Astrocyte (in vitro differentiated cells and primary cell): ENCODE measurements at regions not wholly inside any gene's neighbourhood (a gene's known extent, or its start where the extent isn't known, plus 50 kb on each side); places are given as distances from the start of the nearest gene placed in this dataset.

Experiments used
- DNase-seq: peaks from one replicate; pipeline ENCODE4 v3.0.0-alpha.2; 2010; ENCODE audit warnings: low read depth
- FAIRE-seq: peaks from 2 replicates; lab custom pipeline; 2011; peaks lifted over from hg19 to GRCh38; lab: Jason Lieb, UNC
- H2AFZ ChIP-seq: 2 replicates; pipeline ENCODE4 v1.6.0; 2012; ENCODE audit warnings: low read depth, low read length, inconsistent platforms
- H3K27ac ChIP-seq: 2 replicates; pipeline ENCODE4 v1.5.1; 2011; ENCODE audit warnings: low read depth, low read length, inconsistent platforms
- H3K27me3 ChIP-seq: 2 replicates; pipeline ENCODE4 v1.6.0; 2011; ENCODE audit warnings: low read length, inconsistent platforms; ENCODE audit not compliant: insufficient read depth
- H3K36me3 ChIP-seq: 2 replicates; pipeline ENCODE4 v1.5.1; 2011; ENCODE audit warnings: low read length, inconsistent platforms; ENCODE audit not compliant: insufficient read depth
- H3K4me1 ChIP-seq: 2 replicates; pipeline ENCODE4 v1.5.1; 2011; ENCODE audit warnings: low read length, inconsistent platforms; ENCODE audit not compliant: insufficient read depth
- H3K4me2 ChIP-seq: 2 replicates; pipeline ENCODE4 v1.6.0; 2012; ENCODE audit warnings: low read length, inconsistent platforms
- H3K4me3 ChIP-seq: 2 replicates; pipeline ENCODE4 v1.5.1; 2011; ENCODE audit warnings: low read depth, mild to moderate bottlenecking, low read length, inconsistent platforms; ENCODE audit not compliant: insufficient read depth
- H3K79me2 ChIP-seq: 2 replicates; pipeline ENCODE4 v1.6.0; 2012; ENCODE audit warnings: mild to moderate bottlenecking, low read length, inconsistent platforms; ENCODE audit not compliant: insufficient read depth
- H3K9ac ChIP-seq: 2 replicates; pipeline ENCODE4 v1.6.0; 2012; ENCODE audit warnings: mild to moderate bottlenecking, low read length, inconsistent platforms
- H3K9me3 ChIP-seq: 2 replicates; pipeline ENCODE4 v1.5.1; 2012; ENCODE audit warnings: low read depth, mild to moderate bottlenecking, low read length, inconsistent platforms; ENCODE audit not compliant: insufficient read depth
- H4K20me1 ChIP-seq: 2 replicates; pipeline ENCODE4 v1.6.0; 2012; ENCODE audit warnings: low read length, inconsistent platforms; ENCODE audit not compliant: insufficient read depth
- H3K27ac Mint-ChIP-seq: one replicate; pipeline ENCODE4 v1.8.0; 2021; ENCODE audit warnings: mild to moderate bottlenecking, mixed read lengths; ENCODE audit not compliant: unreplicated experiment
- H3K27me3 Mint-ChIP-seq: one replicate; pipeline ENCODE4 v1.8.0; 2021; ENCODE audit warnings: low read depth, mixed read lengths; ENCODE audit not compliant: unreplicated experiment
- H3K36me3 Mint-ChIP-seq: one replicate; pipeline ENCODE4 v1.8.0; 2021; ENCODE audit warnings: low read depth, mixed read lengths; ENCODE audit not compliant: unreplicated experiment
- H3K4me1 Mint-ChIP-seq: one replicate; pipeline ENCODE4 v1.8.0; 2021; ENCODE audit warnings: low read depth, mixed read lengths; ENCODE audit not compliant: unreplicated experiment
- H3K4me3 Mint-ChIP-seq: one replicate; pipeline ENCODE4 v1.8.0; 2021; ENCODE audit warnings: mild to moderate bottlenecking, moderate library complexity, mixed read lengths; ENCODE audit not compliant: unreplicated experiment
- H3K9me3 Mint-ChIP-seq: one replicate; pipeline ENCODE4 v1.8.0; 2021; ENCODE audit warnings: mild to moderate bottlenecking, mixed read lengths; ENCODE audit not compliant: unreplicated experiment
- CTCF ChIP-seq: IDR thresholded peaks from 2 replicates; pipeline ENCODE4 v1.5.1; 2011; ENCODE audit warnings: low read depth, mild to moderate bottlenecking, inconsistent platforms, low read length, moderate library complexity; ENCODE audit not compliant: insufficient read depth
- EZH2 ChIP-seq: IDR thresholded peaks from 2 replicates; pipeline ENCODE4 v1.6.1; 2012; ENCODE audit warnings: mild to moderate bottlenecking, low read length, inconsistent platforms; ENCODE audit not compliant: insufficient read depth

GRCh38 chr3:164387236-164387635, 691.1 kb downstream of the SI start:
- Mint-ChIP-seq H3K9me3 (no peaks in the 10 kb centered on the region), H3K4me3 (no peak overlapping the region), H3K27ac (no peak overlapping the region), H3K4me1 (no peaks in the 10 kb centered on the region), H3K27me3 (no peaks in the 10 kb centered on the region), H3K36me3 (no peaks in the 10 kb centered on the region)
- no peak for DNase-seq
- no peaks in the 10 kb centered on the region for H3K4me1 ChIP-seq
- no peaks in the 10 kb centered on the region for H3K36me3 ChIP-seq
- no peak overlapping the region for H3K4me3 ChIP-seq
- no peak overlapping the region for H2AFZ ChIP-seq
- H3K27me3 ChIP-seq, result no peaks in the 10 kb centered on the region
- no peak for FAIRE-seq
- no peak overlapping the region for H3K27ac ChIP-seq
- no peak overlapping the region for H3K4me2 ChIP-seq
- no peaks in the 10 kb centered on the region for H4K20me1 ChIP-seq
- H3K9me3 ChIP-seq, result no peaks in the 10 kb centered on the region
- H3K9ac ChIP-seq, result no peak overlapping the region
- H3K79me2 ChIP-seq, result no peaks in the 10 kb centered on the region
- TF ChIP-seq EZH2 (no peak), CTCF (no peak)

- Histone ChIP-seq H3K27me3 (no peaks in the 10 kb centered on the region), H3K4me2 (no peak overlapping the region), H3K79me2 (no peaks in the 10 kb centered on the region), H3K4me1 (no peaks in the 10 kb centered on the region), H3K9me3 (no peaks in the 10 kb centered on the region), H2AFZ (no peak overlapping the region), H3K27ac (no peak overlapping the region), H3K4me3 (no peak overlapping the region), H4K20me1 (no peaks in the 10 kb centered on the region), H3K9ac (no peak overlapping the region), H3K36me3 (no peaks in the 10 kb centered on the region)
- Mint-ChIP-seq H3K36me3 (no peaks in the 10 kb centered on the region), H3K4me1 (peaks cover 5% of the 10 kb centered on the region), H3K27ac (no peak overlapping the region), H3K27me3 (no peaks in the 10 kb centered on the region), H3K4me3 (no peak overlapping the region), H3K9me3 (no peaks in the 10 kb centered on the region)
- DNase-seq, result no peak
- TF ChIP-seq EZH2, result no peak
- TF ChIP-seq CTCF, result no peak
- FAIRE-seq, result no peak
Observed at GRCh38 chr3:164380156-164380555, 698.1 kb downstream of the SI start.

GRCh38 chr3:164377466-164377865, 700.8 kb downstream of the SI start:
- no peak for DNase-seq
- H3K27me3 Mint-ChIP-seq, result no peaks in the 10 kb centered on the region
- no peaks in the 10 kb centered on the region for H3K36me3 ChIP-seq
- no peaks in the 10 kb centered on the region for H3K79me2 ChIP-seq
- no peaks in the 10 kb centered on the region for H4K20me1 ChIP-seq
- no peaks in the 10 kb centered on the region for H3K36me3 Mint-ChIP-seq
- FAIRE-seq, result no peak
- no peaks in the 10 kb centered on the region for H3K27me3 ChIP-seq
- H3K4me2 ChIP-seq, result no peak overlapping the region
- no peak overlapping the region for H3K4me3 Mint-ChIP-seq
- H3K4me1 Mint-ChIP-seq, result peaks cover 5% of the 10 kb centered on the region
- H3K27ac ChIP-seq, result no peak overlapping the region
- H3K9ac ChIP-seq, result no peak overlapping the region
- H3K4me3 ChIP-seq, result no peak overlapping the region
- no peak overlapping the region for H2AFZ ChIP-seq
- H3K4me1 ChIP-seq, result no peaks in the 10 kb centered on the region
- H3K9me3 ChIP-seq, result no peaks in the 10 kb centered on the region
- no peak for TF ChIP-seq EZH2
- TF ChIP-seq CTCF, result no peak
- H3K9me3 Mint-ChIP-seq, result no peaks in the 10 kb centered on the region
- no peak overlapping the region for H3K27ac Mint-ChIP-seq
